GM21515 (cell line): ENCODE measurements at regions not wholly inside any gene's neighbourhood (a gene's known extent, or its start where the extent isn't known, plus 50 kb on each side); places are given as distances from the start of the nearest gene placed in this dataset.
"Not testable (repeated sequence)": the region's sequence is repeated elsewhere in the genome, so short reads cannot be mapped to it uniquely, and the experiment has no call there.

ENCODE experiments used
- ATAC-seq: cut with Tn5 transposase; IDR thresholded peaks from one replicate; pipeline ENCODE4 v1.9.1; 2021; ENCODE audit not compliant: unreplicated experiment

GRCh38 chr13:87736849-87737385 is 65.7 kb downstream of the SLITRK5 start:
- ATAC-seq: no peak

- no peak for ATAC-seq
Measured at GRCh38 chr13:87754097-87754496, 82.9 kb downstream of the SLITRK5 start.

- no peak for ATAC-seq
Measured at GRCh38 chr13:87769445-87769844, 98.3 kb downstream of the SLITRK5 start.

- ATAC-seq: no peak
Measured at GRCh38 chr13:87777387-87777786, 106.2 kb downstream of the SLITRK5 start.

- ATAC-seq: no peak
Measured at GRCh38 chr13:87778128-87778527, 107.0 kb downstream of the SLITRK5 start.

GRCh38 chr13:87779426-87779825 is 108.3 kb downstream of the SLITRK5 start:
- ATAC-seq: no peak

- no peak for ATAC-seq
Measured at GRCh38 chr13:87783366-87783765, 112.2 kb downstream of the SLITRK5 start.

GRCh38 chr13:87788363-87788762 is 117.2 kb downstream of the SLITRK5 start:
- ATAC-seq: no peak

- no peak for ATAC-seq
Measured at GRCh38 chr13:87792878-87793277, 121.7 kb downstream of the SLITRK5 start.

GRCh38 chr13:87798536-87798935 is 127.4 kb downstream of the SLITRK5 start:
- ATAC-seq: no peak

- ATAC-seq: no peak
Measured at GRCh38 chr13:87810391-87810801, 139.2 kb downstream of the SLITRK5 start.

- no peak for ATAC-seq
Measured at GRCh38 chr13:87810920-87811344, 139.8 kb downstream of the SLITRK5 start.

- ATAC-seq: no peak
Measured at GRCh38 chr13:87814403-87814802, 143.2 kb downstream of the SLITRK5 start.

GRCh38 chr13:87820241-87820640 is 149.1 kb downstream of the SLITRK5 start:
- no peak for ATAC-seq

- ATAC-seq: no peak
Measured at GRCh38 chr13:87821512-87821911, 150.3 kb downstream of the SLITRK5 start.

- ATAC-seq: not testable (repeated sequence)
Measured at GRCh38 chr13:87826301-87826700, 155.1 kb downstream of the SLITRK5 start.

- no peak for ATAC-seq
Measured at GRCh38 chr13:87827479-87827878, 156.3 kb downstream of the SLITRK5 start.

GRCh38 chr13:87837522-87837921 is 166.4 kb downstream of the SLITRK5 start:
- no peak for ATAC-seq

GRCh38 chr13:87837946-87838345 is 166.8 kb downstream of the SLITRK5 start:
- ATAC-seq: no peak

GRCh38 chr13:87851410-87851809 is 180.2 kb downstream of the SLITRK5 start:
- no peak for ATAC-seq

GRCh38 chr13:87855553-87855952 is 184.4 kb downstream of the SLITRK5 start:
- ATAC-seq: no peak

GRCh38 chr13:87859261-87859660 is 188.1 kb downstream of the SLITRK5 start:
- no peak for ATAC-seq

- no peak for ATAC-seq
Measured at GRCh38 chr13:87867426-87867825, 196.3 kb downstream of the SLITRK5 start.
